ENCODE measurements at regions not wholly inside any gene's neighbourhood (a gene's known extent, or its start where the extent isn't known, plus 50 kb on each side); places are given as distances from the start of the nearest gene placed in this dataset.

DNA sequence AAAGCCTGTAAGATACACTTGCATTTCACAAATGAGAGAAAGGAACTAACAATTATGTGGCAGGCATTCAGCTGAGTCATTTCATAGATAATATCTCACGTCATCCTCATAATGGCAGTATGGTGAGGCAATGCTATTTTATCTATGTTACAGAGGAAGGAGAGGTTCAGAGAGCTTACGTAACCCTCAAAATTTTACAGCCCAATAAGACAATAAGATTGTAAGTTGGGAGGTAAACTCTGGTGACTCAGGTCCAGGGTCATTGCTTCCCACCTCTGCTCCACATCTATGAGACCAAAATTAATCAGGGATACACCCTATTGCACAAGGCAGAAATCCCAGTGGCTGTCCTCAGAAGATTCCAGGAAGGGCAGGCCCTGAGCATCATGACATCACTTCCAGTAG is 309.7 kb downstream of the NSG2 start:
- no peak overlapping the region for H3K4me2 ChIP-seq (ENCODE audit: control insufficient read depth, insufficient read depth)
- no TSS peak for BruUV-seq (replicated peaks)
- TF ChIP-seq, protein P1, sequence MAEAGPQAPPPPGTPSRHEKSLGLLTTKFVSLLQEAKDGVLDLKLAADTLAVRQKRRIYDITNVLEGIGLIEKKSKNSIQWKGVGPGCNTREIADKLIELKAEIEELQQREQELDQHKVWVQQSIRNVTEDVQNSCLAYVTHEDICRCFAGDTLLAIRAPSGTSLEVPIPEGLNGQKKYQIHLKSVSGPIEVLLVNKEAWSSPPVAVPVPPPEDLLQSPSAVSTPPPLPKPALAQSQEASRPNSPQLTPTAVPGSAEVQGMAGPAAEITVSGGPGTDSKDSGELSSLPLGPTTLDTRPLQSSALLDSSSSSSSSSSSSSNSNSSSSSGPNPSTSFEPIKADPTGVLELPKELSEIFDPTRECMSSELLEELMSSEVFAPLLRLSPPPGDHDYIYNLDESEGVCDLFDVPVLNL (IDR thresholded peaks at IDR 0.05; ENCODE audit: low read depth, low read length): no peak
- TF ChIP-seq POLR2A (IDR thresholded peaks at IDR 0.05; ENCODE audit: low read depth, low read length) (no peak), WRNIP1 (IDR thresholded peaks at IDR 0.05; ENCODE audit: borderline replicate concordance, low read depth, low read length) (no peak), ZNF217 (IDR thresholded peaks at IDR 0.05) (no peak), ZNF384 (IDR thresholded peaks at IDR 0.05; ENCODE audit: borderline replicate concordance, low read depth, low read length) (no peak), TBL1XR1 (IDR thresholded peaks at IDR 0.05; ENCODE audit: low read depth, low read length) (no peak), RUNX3 (IDR thresholded peaks at IDR 0.05; ENCODE audit: low read length) (no peak), CREB1 (IDR thresholded peaks at IDR 0.05; ENCODE audit: low read depth) (no peak), CBX3 (IDR thresholded peaks at IDR 0.05; ENCODE audit: borderline replicate concordance, low read depth) (no peak), MTA3 (IDR thresholded peaks at IDR 0.05; ENCODE audit: borderline replicate concordance, low read length) (no peak), SUPT20H (IDR thresholded peaks at IDR 0.05; ENCODE audit: borderline replicate concordance, control insufficient read depth, low read depth, low read length) (no peak)
- TF ChIP-seq, protein P2, sequence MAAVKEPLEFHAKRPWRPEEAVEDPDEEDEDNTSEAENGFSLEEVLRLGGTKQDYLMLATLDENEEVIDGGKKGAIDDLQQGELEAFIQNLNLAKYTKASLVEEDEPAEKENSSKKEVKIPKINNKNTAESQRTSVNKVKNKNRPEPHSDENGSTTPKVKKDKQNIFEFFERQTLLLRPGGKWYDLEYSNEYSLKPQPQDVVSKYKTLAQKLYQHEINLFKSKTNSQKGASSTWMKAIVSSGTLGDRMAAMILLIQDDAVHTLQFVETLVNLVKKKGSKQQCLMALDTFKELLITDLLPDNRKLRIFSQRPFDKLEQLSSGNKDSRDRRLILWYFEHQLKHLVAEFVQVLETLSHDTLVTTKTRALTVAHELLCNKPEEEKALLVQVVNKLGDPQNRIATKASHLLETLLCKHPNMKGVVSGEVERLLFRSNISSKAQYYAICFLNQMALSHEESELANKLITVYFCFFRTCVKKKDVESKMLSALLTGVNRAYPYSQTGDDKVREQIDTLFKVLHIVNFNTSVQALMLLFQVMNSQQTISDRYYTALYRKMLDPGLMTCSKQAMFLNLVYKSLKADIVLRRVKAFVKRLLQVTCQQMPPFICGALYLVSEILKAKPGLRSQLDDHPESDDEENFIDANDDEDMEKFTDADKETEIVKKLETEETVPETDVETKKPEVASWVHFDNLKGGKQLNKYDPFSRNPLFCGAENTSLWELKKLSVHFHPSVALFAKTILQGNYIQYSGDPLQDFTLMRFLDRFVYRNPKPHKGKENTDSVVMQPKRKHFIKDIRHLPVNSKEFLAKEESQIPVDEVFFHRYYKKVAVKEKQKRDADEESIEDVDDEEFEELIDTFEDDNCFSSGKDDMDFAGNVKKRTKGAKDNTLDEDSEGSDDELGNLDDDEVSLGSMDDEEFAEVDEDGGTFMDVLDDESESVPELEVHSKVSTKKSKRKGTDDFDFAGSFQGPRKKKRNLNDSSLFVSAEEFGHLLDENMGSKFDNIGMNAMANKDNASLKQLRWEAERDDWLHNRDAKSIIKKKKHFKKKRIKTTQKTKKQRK (IDR thresholded peaks at IDR 0.05; ENCODE audit: low read depth, low read length): no peak
- TF ChIP-seq, protein P3, sequence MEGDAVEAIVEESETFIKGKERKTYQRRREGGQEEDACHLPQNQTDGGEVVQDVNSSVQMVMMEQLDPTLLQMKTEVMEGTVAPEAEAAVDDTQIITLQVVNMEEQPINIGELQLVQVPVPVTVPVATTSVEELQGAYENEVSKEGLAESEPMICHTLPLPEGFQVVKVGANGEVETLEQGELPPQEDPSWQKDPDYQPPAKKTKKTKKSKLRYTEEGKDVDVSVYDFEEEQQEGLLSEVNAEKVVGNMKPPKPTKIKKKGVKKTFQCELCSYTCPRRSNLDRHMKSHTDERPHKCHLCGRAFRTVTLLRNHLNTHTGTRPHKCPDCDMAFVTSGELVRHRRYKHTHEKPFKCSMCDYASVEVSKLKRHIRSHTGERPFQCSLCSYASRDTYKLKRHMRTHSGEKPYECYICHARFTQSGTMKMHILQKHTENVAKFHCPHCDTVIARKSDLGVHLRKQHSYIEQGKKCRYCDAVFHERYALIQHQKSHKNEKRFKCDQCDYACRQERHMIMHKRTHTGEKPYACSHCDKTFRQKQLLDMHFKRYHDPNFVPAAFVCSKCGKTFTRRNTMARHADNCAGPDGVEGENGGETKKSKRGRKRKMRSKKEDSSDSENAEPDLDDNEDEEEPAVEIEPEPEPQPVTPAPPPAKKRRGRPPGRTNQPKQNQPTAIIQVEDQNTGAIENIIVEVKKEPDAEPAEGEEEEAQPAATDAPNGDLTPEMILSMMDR (IDR thresholded peaks at IDR 0.05 in 2 of 3, conservative IDR thresholded peaks at IDR 0.05 in 1 of 3; ENCODE audit: control insufficient read depth in 2 of 3, extremely low read depth in 1 of 3, insufficient read depth in 1 of 3, low read depth in 3 of 3, low read length in 3 of 3): no peak
- TF ChIP-seq, protein P4, sequence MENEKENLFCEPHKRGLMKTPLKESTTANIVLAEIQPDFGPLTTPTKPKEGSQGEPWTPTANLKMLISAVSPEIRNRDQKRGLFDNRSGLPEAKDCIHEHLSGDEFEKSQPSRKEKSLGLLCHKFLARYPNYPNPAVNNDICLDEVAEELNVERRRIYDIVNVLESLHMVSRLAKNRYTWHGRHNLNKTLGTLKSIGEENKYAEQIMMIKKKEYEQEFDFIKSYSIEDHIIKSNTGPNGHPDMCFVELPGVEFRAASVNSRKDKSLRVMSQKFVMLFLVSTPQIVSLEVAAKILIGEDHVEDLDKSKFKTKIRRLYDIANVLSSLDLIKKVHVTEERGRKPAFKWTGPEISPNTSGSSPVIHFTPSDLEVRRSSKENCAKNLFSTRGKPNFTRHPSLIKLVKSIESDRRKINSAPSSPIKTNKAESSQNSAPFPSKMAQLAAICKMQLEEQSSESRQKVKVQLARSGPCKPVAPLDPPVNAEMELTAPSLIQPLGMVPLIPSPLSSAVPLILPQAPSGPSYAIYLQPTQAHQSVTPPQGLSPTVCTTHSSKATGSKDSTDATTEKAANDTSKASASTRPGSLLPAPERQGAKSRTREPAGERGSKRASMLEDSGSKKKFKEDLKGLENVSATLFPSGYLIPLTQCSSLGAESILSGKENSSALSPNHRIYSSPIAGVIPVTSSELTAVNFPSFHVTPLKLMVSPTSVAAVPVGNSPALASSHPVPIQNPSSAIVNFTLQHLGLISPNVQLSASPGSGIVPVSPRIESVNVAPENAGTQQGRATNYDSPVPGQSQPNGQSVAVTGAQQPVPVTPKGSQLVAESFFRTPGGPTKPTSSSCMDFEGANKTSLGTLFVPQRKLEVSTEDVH (IDR thresholded peaks at IDR 0.05; ENCODE audit: low read depth, partially characterized antibody): no peak
- TF ChIP-seq, protein P5, sequence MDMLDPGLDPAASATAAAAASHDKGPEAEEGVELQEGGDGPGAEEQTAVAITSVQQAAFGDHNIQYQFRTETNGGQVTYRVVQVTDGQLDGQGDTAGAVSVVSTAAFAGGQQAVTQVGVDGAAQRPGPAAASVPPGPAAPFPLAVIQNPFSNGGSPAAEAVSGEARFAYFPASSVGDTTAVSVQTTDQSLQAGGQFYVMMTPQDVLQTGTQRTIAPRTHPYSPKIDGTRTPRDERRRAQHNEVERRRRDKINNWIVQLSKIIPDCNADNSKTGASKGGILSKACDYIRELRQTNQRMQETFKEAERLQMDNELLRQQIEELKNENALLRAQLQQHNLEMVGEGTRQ (IDR thresholded peaks at IDR 0.05; ENCODE audit: borderline replicate concordance, low read depth, low read length): no peak

More for the DNA sequence above, 309.7 kb downstream of the NSG2 start:
- Histone ChIP-seq H3K27me3 (replicated peaks in 1 of 2; ENCODE audit: control insufficient read depth in 2 of 2, insufficient read depth in 2 of 2, low read length in 1 of 2) (peaks cover 0 to 1% of the 10 kb centered on the region in 2 experiments; a peak in 2 of 4 replicates), H3K4me1 (ENCODE audit: control insufficient read depth, insufficient read depth, low read length) (no peaks in the 10 kb centered on the region), H3K79me2 (ENCODE audit: control insufficient read depth, insufficient read depth, low read length) (no peaks in the 10 kb centered on the region), H3K4me3 (no peak overlapping the region), H2AFZ (ENCODE audit: control insufficient read depth, low read depth, low read length) (no peak overlapping the region), H3K9me3 (replicated peaks; ENCODE audit: control insufficient read depth, insufficient read depth, low read length) (no peaks in the 10 kb centered on the region), H3K27ac (ENCODE audit: control insufficient read depth, insufficient read depth) (no peak overlapping the region), H3K36me3 (ENCODE audit: control insufficient read depth in 2 of 2, insufficient read depth in 2 of 2, low read length in 1 of 2) (no peaks in the 10 kb centered on the region), H4K20me1 (ENCODE audit: control insufficient read depth, insufficient read depth) (no peaks in the 10 kb centered on the region), H3K9ac (ENCODE audit: control insufficient read depth, insufficient read depth, low read length) (no peak overlapping the region)
- FAIRE-seq: no peak
- ATAC-seq: no peak
- ChIA-PET SMC1A (ENCODE audit: uncharacterized antibody, unreplicated experiment) (interaction anchor here (1.4 kb wide), 1 partner anchor 14 kb away, joined by 3 read pairs; no protein-coding TSS in a partner anchor), RAD21 (ENCODE audit: unreplicated experiment) (no interaction called here), POLR2A (no interaction called here), CTCF (no interaction called here)
- intact Hi-C loops (cut with micrococcal nuclease; ENCODE audit: unreplicated experiment) (no loop called here), in situ Hi-C loops (cut with MboI) (no loop called here)
- WGBS (ENCODE audit: insufficient coverage, insufficient replicate concordance, low lambda C conversion rate, missing lambda C conversion rate): 35% methylated on average over 2 of the region's 2 CpGs
- DNase-seq (ENCODE audit: low read depth, low spot score): no peak

Data from GM12878 (cell line).